ENCODE measurements at regions not wholly inside any gene's neighbourhood (a gene's known extent, or its start where the extent isn't known, plus 50 kb on each side); places are given as distances from the start of the nearest gene placed in this dataset.

GRCh38 chr2:157032017-157032416 is 225.5 kb upstream of the GALNT5 start:
- Histone ChIP-seq H3K36me3 (ENCODE audit: control insufficient read depth in 4 of 4, insufficient read depth in 4 of 4, low read length in 4 of 4) (no peaks in the 10 kb centered on the region), H3K27ac (ENCODE audit: low read depth in 1 of 2, low read length in 1 of 2) (no peak overlapping the region), H3K4me1 (ENCODE audit: control insufficient read depth in 5 of 5, insufficient read depth in 5 of 5, low read length in 5 of 5) (no peaks in the 10 kb centered on the region), H3K9me3 (ENCODE audit: control insufficient read depth in 4 of 4, insufficient read depth in 3 of 4, low read length in 3 of 4) (no peaks in the 10 kb centered on the region), H3K4me3 (no peak overlapping the region), H3K27me3 (ENCODE audit: control insufficient read depth in 3 of 3, insufficient read depth in 3 of 3, low read length in 2 of 3) (no peaks in the 10 kb centered on the region), H3K9ac (ENCODE audit: insufficient read depth in 1 of 2, low read length in 2 of 2) (no peak overlapping the region)
- no peak for DNase-seq
- TF ChIP-seq, protein P1, sequence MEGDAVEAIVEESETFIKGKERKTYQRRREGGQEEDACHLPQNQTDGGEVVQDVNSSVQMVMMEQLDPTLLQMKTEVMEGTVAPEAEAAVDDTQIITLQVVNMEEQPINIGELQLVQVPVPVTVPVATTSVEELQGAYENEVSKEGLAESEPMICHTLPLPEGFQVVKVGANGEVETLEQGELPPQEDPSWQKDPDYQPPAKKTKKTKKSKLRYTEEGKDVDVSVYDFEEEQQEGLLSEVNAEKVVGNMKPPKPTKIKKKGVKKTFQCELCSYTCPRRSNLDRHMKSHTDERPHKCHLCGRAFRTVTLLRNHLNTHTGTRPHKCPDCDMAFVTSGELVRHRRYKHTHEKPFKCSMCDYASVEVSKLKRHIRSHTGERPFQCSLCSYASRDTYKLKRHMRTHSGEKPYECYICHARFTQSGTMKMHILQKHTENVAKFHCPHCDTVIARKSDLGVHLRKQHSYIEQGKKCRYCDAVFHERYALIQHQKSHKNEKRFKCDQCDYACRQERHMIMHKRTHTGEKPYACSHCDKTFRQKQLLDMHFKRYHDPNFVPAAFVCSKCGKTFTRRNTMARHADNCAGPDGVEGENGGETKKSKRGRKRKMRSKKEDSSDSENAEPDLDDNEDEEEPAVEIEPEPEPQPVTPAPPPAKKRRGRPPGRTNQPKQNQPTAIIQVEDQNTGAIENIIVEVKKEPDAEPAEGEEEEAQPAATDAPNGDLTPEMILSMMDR (IDR thresholded peaks at IDR 0.05; ENCODE audit: control extremely low read depth, extremely low read depth): no peak
- 53 to 72% methylated on average over 2 of the region's 2 CpGs for WGBS, 2 donors
- ATAC-seq (ENCODE audit: insufficient read depth, low FRiP score): peak; percentile 58

DNA sequence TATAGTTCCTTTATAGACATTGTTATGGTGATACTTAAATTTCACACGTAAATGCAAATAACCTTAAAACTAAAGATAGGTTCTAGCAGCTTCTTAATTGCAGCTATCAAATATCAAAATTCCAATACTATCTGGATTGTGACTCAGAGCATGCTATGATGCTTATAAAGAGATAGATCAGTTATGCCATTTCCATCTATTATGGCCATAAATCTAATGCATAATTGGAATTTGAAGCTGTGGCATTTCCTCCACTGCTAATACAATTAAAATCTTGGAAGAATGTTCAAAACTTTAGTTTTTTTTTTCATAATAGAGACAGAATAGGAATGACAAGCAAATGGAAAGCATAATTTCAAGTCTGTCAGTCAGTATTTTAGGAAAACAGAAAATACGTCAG is 220.8 kb upstream of the GALNT5 start:
- Histone ChIP-seq H3K4me1 (ENCODE audit: control insufficient read depth in 5 of 5, insufficient read depth in 5 of 5, low read length in 5 of 5) (no peaks in the 10 kb centered on the region), H3K9ac (ENCODE audit: insufficient read depth in 1 of 2, low read length in 2 of 2) (no peak overlapping the region), H3K27me3 (ENCODE audit: control insufficient read depth in 3 of 3, insufficient read depth in 3 of 3, low read length in 2 of 3) (no peaks in the 10 kb centered on the region), H3K36me3 (ENCODE audit: control insufficient read depth in 4 of 4, insufficient read depth in 4 of 4, low read length in 4 of 4) (no peaks in the 10 kb centered on the region), H3K27ac (ENCODE audit: low read depth in 1 of 2, low read length in 1 of 2) (no peak overlapping the region), H3K4me3 (no peak overlapping the region), H3K9me3 (ENCODE audit: control insufficient read depth in 4 of 4, insufficient read depth in 3 of 4, low read length in 3 of 4) (no peaks in the 10 kb centered on the region)
- ATAC-seq (ENCODE audit: insufficient read depth, low FRiP score): no peak
- no peak for DNase-seq
- WGBS, 2 donors: 89 to 90% methylated on average over 2 of the region's 2 CpGs
- TF ChIP-seq, protein P1 (IDR thresholded peaks at IDR 0.05; ENCODE audit: control extremely low read depth, extremely low read depth): no peak

DNA sequence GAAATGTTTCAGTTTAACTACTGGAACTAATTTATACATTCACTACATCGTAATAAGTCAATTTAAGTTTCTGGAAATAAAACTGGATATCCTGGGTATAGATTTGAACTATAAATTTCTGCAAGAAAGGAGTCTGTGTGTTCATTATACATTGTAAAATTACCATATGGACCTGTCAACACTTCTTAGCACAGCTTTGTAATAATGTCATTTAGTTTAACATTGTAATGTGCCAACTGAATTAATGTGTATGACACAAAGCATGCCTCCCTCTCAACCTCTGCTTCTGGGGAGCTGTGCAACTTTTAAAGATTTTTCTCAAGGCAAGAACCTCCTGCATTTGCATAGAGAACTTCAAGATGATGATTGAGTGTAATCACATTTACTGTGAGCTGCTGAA is 213.7 kb upstream of the GALNT5 start:
- Histone ChIP-seq H3K36me3 (ENCODE audit: control insufficient read depth in 4 of 4, insufficient read depth in 4 of 4, low read length in 4 of 4) (no peaks in the 10 kb centered on the region), H3K4me1 (ENCODE audit: control insufficient read depth in 5 of 5, insufficient read depth in 5 of 5, low read length in 5 of 5) (no peaks in the 10 kb centered on the region), H3K9ac (ENCODE audit: insufficient read depth in 1 of 2, low read length in 2 of 2) (no peak overlapping the region), H3K27me3 (ENCODE audit: control insufficient read depth in 3 of 3, insufficient read depth in 3 of 3, low read length in 2 of 3) (no peaks in the 10 kb centered on the region), H3K4me3 (no peak overlapping the region), H3K9me3 (ENCODE audit: control insufficient read depth in 4 of 4, insufficient read depth in 3 of 4, low read length in 3 of 4) (no peaks in the 10 kb centered on the region), H3K27ac (ENCODE audit: low read depth in 1 of 2, low read length in 1 of 2) (no peak overlapping the region)
- ATAC-seq (ENCODE audit: insufficient read depth, low FRiP score) (no peak), DNase-seq (no peak)
- TF ChIP-seq, protein P1 (IDR thresholded peaks at IDR 0.05; ENCODE audit: control extremely low read depth, extremely low read depth): no peak
- whole genome bisulfite sequencing, 2 donors: 86 to 90% methylated on average over 1 of the region's 1 CpG

GRCh38 chr2:157046396-157046795 is 211.1 kb upstream of the GALNT5 start:
- H3K36me3 ChIP-seq (ENCODE audit: control insufficient read depth in 4 of 4, insufficient read depth in 4 of 4, low read length in 4 of 4): no peaks in the 10 kb centered on the region
- H3K27me3 ChIP-seq (ENCODE audit: control insufficient read depth in 3 of 3, insufficient read depth in 3 of 3, low read length in 2 of 3): no peaks in the 10 kb centered on the region
- H3K4me1 ChIP-seq (ENCODE audit: control insufficient read depth in 5 of 5, insufficient read depth in 5 of 5, low read length in 5 of 5): no peaks in the 10 kb centered on the region
- DNase-seq: no peak
- 96 to 97% methylated on average over 1 of the region's 1 CpG for WGBS, 2 donors
- no peak overlapping the region for H3K27ac ChIP-seq (ENCODE audit: low read depth in 1 of 2, low read length in 1 of 2)
- no peak overlapping the region for H3K9ac ChIP-seq (ENCODE audit: insufficient read depth in 1 of 2, low read length in 2 of 2)
- TF ChIP-seq, protein P1 (IDR thresholded peaks at IDR 0.05; ENCODE audit: control extremely low read depth, extremely low read depth): no peak
- no peak overlapping the region for H3K4me3 ChIP-seq
- no peak for ATAC-seq (ENCODE audit: insufficient read depth, low FRiP score)
- no peaks in the 10 kb centered on the region for H3K9me3 ChIP-seq (ENCODE audit: control insufficient read depth in 4 of 4, insufficient read depth in 3 of 4, low read length in 3 of 4)

All from lung (tissue), 11 donors.